ENCODE measurements at regions not wholly inside any gene's neighbourhood (a gene's known extent, or its start where the extent isn't known, plus 50 kb on each side); places are given as distances from the start of the nearest gene placed in this dataset.

DNA sequence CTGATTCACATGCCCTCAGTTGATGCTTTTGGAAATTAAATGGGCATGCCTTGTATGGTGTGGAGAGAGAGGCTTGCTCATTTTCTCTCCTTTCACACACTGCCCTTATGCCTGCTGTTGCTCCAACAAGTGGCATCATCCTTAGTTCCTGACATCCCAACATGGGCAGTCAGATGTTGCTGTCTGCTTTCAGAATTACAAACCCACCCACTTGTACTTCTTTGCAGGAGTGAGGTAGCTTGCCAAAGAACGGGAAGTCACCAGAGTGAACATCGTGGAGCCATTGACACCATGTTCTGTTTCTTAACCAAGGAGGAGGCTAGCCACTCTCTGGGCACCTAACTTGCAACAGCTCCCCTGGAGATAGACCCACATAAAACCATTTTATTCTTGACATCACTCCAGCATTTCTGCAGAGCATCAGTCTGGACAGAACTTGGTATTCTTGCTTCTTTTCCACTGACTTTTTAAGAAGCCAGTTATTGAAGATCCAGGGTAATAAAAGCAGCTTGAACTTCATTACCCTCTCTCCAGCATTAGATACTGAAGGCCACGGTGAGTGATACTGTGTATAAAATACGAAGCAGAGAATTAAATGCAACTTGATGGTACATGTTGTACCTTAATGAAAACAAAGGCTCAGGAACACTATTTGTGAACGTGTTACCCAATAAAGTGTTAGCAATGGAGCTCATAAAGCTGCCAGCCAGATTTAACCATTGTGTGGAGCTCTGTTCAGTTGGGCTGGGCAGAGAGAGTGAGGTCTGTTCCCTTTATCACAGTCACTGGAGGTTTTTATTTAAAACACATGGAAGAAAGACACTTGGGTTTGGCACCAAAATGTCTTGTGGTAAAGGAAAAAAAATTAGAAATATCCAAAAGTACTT lies 195.8 kb upstream of the HABP2 start:
- ChIA-PET POLR2A (interaction anchor here (1.1 kb wide), 1 partner anchor 10 kb away, joined by 4 read pairs; no protein-coding TSS in a partner anchor), RAD21 (ENCODE audit: low non-redundant PET in 1 of 2, low total read pairs in 2 of 2, uncharacterized antibody in 2 of 2, unreplicated experiment in 2 of 2) (no interaction called here), CTCF (no interaction called here)
- Histone ChIP-seq H3K9me3 (ENCODE audit: control insufficient read depth in 1 of 2, insufficient read depth in 1 of 2, low read depth in 1 of 2, low read length in 2 of 2) (no peaks in the 10 kb centered on the region), H3K4me2 (ENCODE audit: low read length) (no peak overlapping the region), H3K9ac (ENCODE audit: low read length) (no peak overlapping the region), H3K4me1 (ENCODE audit: control insufficient read depth in 1 of 2, insufficient read depth in 2 of 2, low read length in 2 of 2) (no peaks in the 10 kb centered on the region), H3K9me2 (ENCODE audit: insufficient read depth) (no peaks in the 10 kb centered on the region), H4K20me1 (ENCODE audit: insufficient read depth) (no peaks in the 10 kb centered on the region), H3K27ac (ENCODE audit: low read depth, low read length) (no peak overlapping the region), H3K27me3 (ENCODE audit: insufficient read depth, low read length) (peaks cover 17% of the 10 kb centered on the region; the same call in 1 of the 2 replicates), H3K36me3 (ENCODE audit: control insufficient read depth in 1 of 2, insufficient read depth in 2 of 2, low read length in 2 of 2) (no peaks in the 10 kb centered on the region), H2AFZ (ENCODE audit: low read depth, low read length, poor library complexity, severe bottlenecking) (no peak overlapping the region), H3K4me3 (replicated peaks in 1 of 2; ENCODE audit: low read depth in 1 of 2, low read length in 2 of 2) (no peak overlapping the region), H3K79me2 (ENCODE audit: insufficient read depth, low read length) (no peaks in the 10 kb centered on the region)
- DNase-seq (ENCODE audit: low read depth, low spot score) (no peak), ATAC-seq (no peak)
- TF ChIP-seq, protein P1, sequence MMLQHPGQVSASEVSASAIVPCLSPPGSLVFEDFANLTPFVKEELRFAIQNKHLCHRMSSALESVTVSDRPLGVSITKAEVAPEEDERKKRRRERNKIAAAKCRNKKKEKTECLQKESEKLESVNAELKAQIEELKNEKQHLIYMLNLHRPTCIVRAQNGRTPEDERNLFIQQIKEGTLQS (IDR thresholded peaks at IDR 0.05) = no peak
- TF ChIP-seq CBX3 (IDR thresholded peaks at IDR 0.05; ENCODE audit: low read depth) (no peak), SIN3A (IDR thresholded peaks at IDR 0.05; ENCODE audit: low read depth) (no peak), TCF7L2 (IDR thresholded peaks at IDR 0.05; ENCODE audit: borderline replicate concordance, extremely low read depth, insufficient read depth, insufficient read length) (no peak), EGR1 (IDR thresholded peaks at IDR 0.05; ENCODE audit: low read depth) (no peak)
- TF ChIP-seq, protein P2, sequence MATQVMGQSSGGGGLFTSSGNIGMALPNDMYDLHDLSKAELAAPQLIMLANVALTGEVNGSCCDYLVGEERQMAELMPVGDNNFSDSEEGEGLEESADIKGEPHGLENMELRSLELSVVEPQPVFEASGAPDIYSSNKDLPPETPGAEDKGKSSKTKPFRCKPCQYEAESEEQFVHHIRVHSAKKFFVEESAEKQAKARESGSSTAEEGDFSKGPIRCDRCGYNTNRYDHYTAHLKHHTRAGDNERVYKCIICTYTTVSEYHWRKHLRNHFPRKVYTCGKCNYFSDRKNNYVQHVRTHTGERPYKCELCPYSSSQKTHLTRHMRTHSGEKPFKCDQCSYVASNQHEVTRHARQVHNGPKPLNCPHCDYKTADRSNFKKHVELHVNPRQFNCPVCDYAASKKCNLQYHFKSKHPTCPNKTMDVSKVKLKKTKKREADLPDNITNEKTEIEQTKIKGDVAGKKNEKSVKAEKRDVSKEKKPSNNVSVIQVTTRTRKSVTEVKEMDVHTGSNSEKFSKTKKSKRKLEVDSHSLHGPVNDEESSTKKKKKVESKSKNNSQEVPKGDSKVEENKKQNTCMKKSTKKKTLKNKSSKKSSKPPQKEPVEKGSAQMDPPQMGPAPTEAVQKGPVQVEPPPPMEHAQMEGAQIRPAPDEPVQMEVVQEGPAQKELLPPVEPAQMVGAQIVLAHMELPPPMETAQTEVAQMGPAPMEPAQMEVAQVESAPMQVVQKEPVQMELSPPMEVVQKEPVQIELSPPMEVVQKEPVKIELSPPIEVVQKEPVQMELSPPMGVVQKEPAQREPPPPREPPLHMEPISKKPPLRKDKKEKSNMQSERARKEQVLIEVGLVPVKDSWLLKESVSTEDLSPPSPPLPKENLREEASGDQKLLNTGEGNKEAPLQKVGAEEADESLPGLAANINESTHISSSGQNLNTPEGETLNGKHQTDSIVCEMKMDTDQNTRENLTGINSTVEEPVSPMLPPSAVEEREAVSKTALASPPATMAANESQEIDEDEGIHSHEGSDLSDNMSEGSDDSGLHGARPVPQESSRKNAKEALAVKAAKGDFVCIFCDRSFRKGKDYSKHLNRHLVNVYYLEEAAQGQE (IDR thresholded peaks at IDR 0.05; ENCODE audit: low read depth) = no peak
- TF ChIP-seq, protein P3, sequence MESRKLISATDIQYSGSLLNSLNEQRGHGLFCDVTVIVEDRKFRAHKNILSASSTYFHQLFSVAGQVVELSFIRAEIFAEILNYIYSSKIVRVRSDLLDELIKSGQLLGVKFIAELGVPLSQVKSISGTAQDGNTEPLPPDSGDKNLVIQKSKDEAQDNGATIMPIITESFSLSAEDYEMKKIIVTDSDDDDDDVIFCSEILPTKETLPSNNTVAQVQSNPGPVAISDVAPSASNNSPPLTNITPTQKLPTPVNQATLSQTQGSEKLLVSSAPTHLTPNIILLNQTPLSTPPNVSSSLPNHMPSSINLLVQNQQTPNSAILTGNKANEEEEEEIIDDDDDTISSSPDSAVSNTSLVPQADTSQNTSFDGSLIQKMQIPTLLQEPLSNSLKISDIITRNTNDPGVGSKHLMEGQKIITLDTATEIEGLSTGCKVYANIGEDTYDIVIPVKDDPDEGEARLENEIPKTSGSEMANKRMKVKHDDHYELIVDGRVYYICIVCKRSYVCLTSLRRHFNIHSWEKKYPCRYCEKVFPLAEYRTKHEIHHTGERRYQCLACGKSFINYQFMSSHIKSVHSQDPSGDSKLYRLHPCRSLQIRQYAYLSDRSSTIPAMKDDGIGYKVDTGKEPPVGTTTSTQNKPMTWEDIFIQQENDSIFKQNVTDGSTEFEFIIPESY (IDR thresholded peaks at IDR 0.05; ENCODE audit: extremely low read depth, insufficient replicate concordance, low read length) = no peak
- intact Hi-C loops (cut with micrococcal nuclease) = no loop called here
- BruUV-seq (replicated peaks) = no TSS peak
